Progenitor cell of endocrine pancreas (in vitro differentiated cells): ENCODE measurements at regions not wholly inside any gene's neighbourhood (a gene's known extent, or its start where the extent isn't known, plus 50 kb on each side); places are given as distances from the start of the nearest gene placed in this dataset.
A peak's percentile ranks its signal among the peaks of the same experiment; 100 is the strongest.

ENCODE experiments used
- DNase-seq: peaks from one replicate; pipeline ENCODE4 v3.0.0; 2021; ENCODE audit warnings: low spot score; ENCODE audit not compliant: unreplicated experiment
- H3K27ac Mint-ChIP-seq: 2 replicates; pipeline ENCODE4 v1.8.0; 2021; ENCODE audit warnings: mild to moderate bottlenecking, moderate library complexity, mixed read lengths
- H3K27me3 Mint-ChIP-seq: 2 replicates; pipeline ENCODE4 v1.8.0; 2021; ENCODE audit warnings: mixed read lengths
- H3K36me3 Mint-ChIP-seq: 2 replicates; pipeline ENCODE4 v1.8.0; 2022; ENCODE audit warnings: mixed read lengths; ENCODE audit not compliant: insufficient read depth
- H3K4me1 Mint-ChIP-seq: 2 replicates; pipeline ENCODE4 v1.8.0; 2021; ENCODE audit warnings: low read depth, mixed read lengths
- H3K4me3 Mint-ChIP-seq: 2 replicates; pipeline ENCODE4 v1.8.0; 2021; ENCODE audit warnings: low read depth, mild to moderate bottlenecking, moderate library complexity, mixed read lengths
- H3K9me3 Mint-ChIP-seq: 2 replicates; pipeline ENCODE4 v1.8.0; 2021; ENCODE audit warnings: low read depth, mixed read lengths
- CTCF ChIP-seq: fragments of 200-600 bp; sonication (generic); IDR thresholded peaks from one replicate; pipeline ENCODE4 v1.5.0; 2021; ENCODE audit warnings: antibody characterized with exemption, mild to moderate bottlenecking; ENCODE audit not compliant: unreplicated experiment

- H3K4me3 Mint-ChIP-seq = no peak overlapping the region
- no peak for DNase-seq
- H3K36me3 Mint-ChIP-seq = peaks cover 35% of the 10 kb centered on the region
- no peaks in the 10 kb centered on the region for H3K27me3 Mint-ChIP-seq
- H3K4me1 Mint-ChIP-seq = peaks cover 3% of the 10 kb centered on the region
- H3K9me3 Mint-ChIP-seq = no peaks in the 10 kb centered on the region
- H3K27ac Mint-ChIP-seq = no peak overlapping the region
- TF ChIP-seq CTCF = no peak
Observed at GRCh38 chr1:94726981-94727685, 93.0 kb upstream of the SLC44A3 start.

DNA sequence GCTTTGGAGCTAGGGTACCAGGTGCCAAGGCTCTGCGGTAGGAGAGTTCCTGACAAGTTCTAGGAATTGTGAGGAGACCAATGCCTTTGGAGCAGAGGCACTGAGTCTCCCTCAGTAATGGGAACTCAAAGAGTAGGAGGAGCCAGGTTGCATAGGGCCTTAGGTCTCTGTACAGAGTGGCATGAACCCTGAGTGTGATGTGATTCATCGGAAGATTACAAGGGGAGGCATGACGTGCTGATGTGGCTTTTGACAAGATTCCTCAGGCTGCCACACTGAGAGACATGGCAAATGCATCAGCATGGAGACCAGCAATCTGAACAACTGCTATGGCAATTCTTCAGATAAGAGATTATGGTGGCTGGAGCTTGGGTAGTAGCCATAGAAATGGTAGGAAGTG is 94.6 kb upstream of the SLC44A3 start:
- TF ChIP-seq CTCF = no peak
- Mint-ChIP-seq H3K27me3 (no peaks in the 10 kb centered on the region), H3K9me3 (no peaks in the 10 kb centered on the region), H3K27ac (no peak overlapping the region), H3K4me1 (peaks cover 3% of the 10 kb centered on the region), H3K36me3 (peaks cover 25% of the 10 kb centered on the region), H3K4me3 (no peak overlapping the region)
- DNase-seq = no peak

GRCh38 chr1:94723894-94724293 is 96.3 kb upstream of the SLC44A3 start:
- no peak for TF ChIP-seq CTCF
- Mint-ChIP-seq H3K27ac (no peak overlapping the region), H3K4me1 (peaks cover 3% of the 10 kb centered on the region), H3K9me3 (no peaks in the 10 kb centered on the region), H3K27me3 (no peaks in the 10 kb centered on the region), H3K36me3 (peaks cover 24% of the 10 kb centered on the region), H3K4me3 (no peak overlapping the region)
- no peak for DNase-seq

- no peak for DNase-seq
- TF ChIP-seq CTCF = no peak
- Mint-ChIP-seq H3K4me1 (peaks cover 3% of the 10 kb centered on the region), H3K4me3 (no peak overlapping the region), H3K27ac (no peak overlapping the region), H3K36me3 (peaks cover 26% of the 10 kb centered on the region), H3K27me3 (no peaks in the 10 kb centered on the region), H3K9me3 (no peaks in the 10 kb centered on the region)
Observed at GRCh38 chr1:94723463-94723862, 96.7 kb upstream of the SLC44A3 start.

DNA sequence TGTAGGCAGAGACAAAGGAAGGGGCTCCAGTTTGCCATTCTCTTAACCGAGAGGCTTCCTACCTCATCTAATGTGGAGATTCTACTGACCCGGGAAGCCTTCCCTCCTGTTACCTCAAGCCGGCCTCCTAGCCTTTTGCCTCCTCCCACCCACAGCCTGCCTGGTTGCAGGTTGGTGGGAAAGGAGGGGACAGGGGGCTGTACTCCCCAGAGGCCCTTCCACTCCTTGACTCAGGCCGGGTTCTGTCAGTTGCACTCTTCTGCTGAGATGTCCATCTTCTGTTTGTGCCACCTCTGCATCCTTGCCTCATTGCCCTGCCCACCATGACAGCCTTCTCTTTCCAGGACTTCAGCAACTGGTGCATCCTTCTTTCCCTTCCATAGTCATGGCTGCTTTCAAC is 98.0 kb upstream of the SLC44A3 start:
- Mint-ChIP-seq H3K36me3 (peaks cover 24% of the 10 kb centered on the region), H3K4me3 (no peak overlapping the region), H3K9me3 (no peaks in the 10 kb centered on the region), H3K27ac (peak overlapping the region; percentile 6), H3K4me1 (peaks cover 2% of the 10 kb centered on the region), H3K27me3 (no peaks in the 10 kb centered on the region)
- no peak for TF ChIP-seq CTCF
- DNase-seq = no peak
